PFSK-1 (cell line): ENCODE measurements at regions not wholly inside any gene's neighbourhood (a gene's known extent, or its start where the extent isn't known, plus 50 kb on each side); places are given as distances from the start of the nearest gene placed in this dataset.

Experiments used
- POLR2AphosphoS5 ChIP-seq: IDR thresholded peaks from 2 replicates; pipeline ENCODE4 v1.6.1; 2012; ENCODE audit warnings: low read depth, mild to moderate bottlenecking, control low read depth, low read length, moderate library complexity
- TF ChIP-seq, protein P1 (sequence below), 2 experiments: IDR thresholded peaks; 2 replicates each; pipeline versions ENCODE4 v1.6.1 to v1.8.0; 2011 to 2012; ENCODE audit warnings: low read depth in 2 of 2, low read length in 2 of 2, control low read depth in 1 of 2, inconsistent platforms in 1 of 2, mild to moderate bottlenecking in 1 of 2, moderate library complexity in 1 of 2; ENCODE audit not compliant: insufficient read depth in 1 of 2

DNA sequence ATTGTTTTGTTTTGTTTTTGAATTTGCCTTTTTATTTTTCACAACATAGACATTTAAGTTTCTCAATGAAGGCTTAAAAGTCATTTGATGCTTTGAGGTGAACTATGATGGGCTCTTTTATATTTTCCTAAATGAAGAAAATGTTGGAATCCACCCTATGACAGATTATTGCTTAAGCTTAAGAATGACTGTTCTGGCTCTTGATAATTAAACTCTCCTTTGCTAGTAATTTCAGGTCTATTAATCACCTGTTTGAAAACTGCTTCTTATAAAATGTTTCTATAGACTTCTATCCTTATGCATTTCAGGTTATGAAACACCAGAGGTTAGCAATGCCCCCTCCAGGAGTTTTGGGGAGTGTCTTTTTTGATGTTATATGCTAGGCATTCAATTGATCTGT is 424.1 kb upstream of the DYNLRB2 start:
- no peak for TF ChIP-seq POLR2AphosphoS5
- TF ChIP-seq, protein P1, sequence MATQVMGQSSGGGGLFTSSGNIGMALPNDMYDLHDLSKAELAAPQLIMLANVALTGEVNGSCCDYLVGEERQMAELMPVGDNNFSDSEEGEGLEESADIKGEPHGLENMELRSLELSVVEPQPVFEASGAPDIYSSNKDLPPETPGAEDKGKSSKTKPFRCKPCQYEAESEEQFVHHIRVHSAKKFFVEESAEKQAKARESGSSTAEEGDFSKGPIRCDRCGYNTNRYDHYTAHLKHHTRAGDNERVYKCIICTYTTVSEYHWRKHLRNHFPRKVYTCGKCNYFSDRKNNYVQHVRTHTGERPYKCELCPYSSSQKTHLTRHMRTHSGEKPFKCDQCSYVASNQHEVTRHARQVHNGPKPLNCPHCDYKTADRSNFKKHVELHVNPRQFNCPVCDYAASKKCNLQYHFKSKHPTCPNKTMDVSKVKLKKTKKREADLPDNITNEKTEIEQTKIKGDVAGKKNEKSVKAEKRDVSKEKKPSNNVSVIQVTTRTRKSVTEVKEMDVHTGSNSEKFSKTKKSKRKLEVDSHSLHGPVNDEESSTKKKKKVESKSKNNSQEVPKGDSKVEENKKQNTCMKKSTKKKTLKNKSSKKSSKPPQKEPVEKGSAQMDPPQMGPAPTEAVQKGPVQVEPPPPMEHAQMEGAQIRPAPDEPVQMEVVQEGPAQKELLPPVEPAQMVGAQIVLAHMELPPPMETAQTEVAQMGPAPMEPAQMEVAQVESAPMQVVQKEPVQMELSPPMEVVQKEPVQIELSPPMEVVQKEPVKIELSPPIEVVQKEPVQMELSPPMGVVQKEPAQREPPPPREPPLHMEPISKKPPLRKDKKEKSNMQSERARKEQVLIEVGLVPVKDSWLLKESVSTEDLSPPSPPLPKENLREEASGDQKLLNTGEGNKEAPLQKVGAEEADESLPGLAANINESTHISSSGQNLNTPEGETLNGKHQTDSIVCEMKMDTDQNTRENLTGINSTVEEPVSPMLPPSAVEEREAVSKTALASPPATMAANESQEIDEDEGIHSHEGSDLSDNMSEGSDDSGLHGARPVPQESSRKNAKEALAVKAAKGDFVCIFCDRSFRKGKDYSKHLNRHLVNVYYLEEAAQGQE (IDR thresholded peaks at IDR 0.05; ENCODE audit: insufficient read depth in 1 of 2, low read depth in 2 of 2, low read length in 2 of 2) = no peak
